Stimulated activated CD8-positive, alpha-beta memory T cell treated with anti-CD3 and anti-CD28 coated beads, Interleukin-4, amount 100 ng/mL, for 4 hours (primary cell): ENCODE measurements at regions not wholly inside any gene's neighbourhood (a gene's known extent, or its start where the extent isn't known, plus 50 kb on each side); places are given as distances from the start of the nearest gene placed in this dataset.

ENCODE experiments used
- DNase-seq, 2 donors: peaks; one replicate each; pipeline ENCODE4 v3.0.0-alpha.2; 2020; ENCODE audit warnings: low read depth in 2 of 2, low spot score in 1 of 2

DNA sequence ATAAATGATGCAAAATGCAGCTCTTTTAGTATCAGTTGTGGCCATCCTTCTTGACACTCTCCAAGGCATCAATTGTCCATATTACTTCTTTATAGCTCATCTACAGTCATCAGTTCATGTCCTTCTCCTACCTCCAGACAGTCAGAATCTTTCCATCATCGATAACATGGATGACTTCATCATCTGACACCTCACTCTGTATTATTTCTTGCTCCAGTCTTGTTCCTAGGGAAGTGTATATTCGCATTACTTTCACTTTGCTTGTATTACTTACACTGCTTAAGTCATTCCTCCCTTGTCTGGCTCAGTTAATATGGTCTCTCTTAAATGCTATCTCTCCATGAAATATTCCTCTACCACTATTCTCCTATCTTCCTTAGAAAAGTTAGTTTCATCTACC is 999.1 kb upstream of the SLC10A2 start:
- DNase-seq: no peak

DNA sequence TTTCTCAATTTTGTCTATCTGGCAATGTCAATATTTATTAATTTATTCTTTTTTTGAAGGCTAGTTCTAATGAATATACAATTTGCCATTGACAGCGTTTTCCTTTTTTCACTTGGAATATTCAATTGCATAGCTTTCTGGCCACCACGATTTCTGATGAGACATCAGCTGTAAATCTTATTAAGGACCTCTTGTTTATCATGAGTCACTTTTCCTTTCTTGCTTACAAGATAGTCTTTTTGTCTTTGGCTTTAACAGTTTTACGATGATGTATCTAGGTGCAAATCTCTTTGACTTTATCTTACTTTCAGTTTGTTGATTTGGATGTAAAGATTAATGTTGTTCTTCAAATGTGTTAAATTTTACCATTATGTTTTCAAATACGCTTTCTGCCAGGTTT is 991.6 kb upstream of the SLC10A2 start:
- no peak for DNase-seq

DNA sequence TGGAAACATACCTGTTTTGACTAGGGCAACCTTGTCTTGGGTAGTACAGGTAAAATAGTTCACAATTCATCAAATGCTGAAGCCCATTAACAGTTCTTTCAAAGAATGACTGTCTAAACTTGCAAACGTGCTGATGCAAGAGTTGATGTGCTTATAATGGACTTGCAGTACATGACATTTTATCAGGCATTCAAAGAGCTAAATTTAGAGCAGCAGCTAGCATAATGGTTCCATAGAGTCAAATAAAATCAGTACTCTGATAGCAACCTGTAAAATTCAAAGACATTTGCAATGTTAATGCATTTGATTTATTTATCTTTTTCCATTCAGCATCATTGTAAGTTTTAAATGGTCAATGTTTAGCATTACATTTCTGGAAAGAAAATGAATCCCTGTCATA is 979.7 kb upstream of the SLC10A2 start:
- DNase-seq: no peak

DNA sequence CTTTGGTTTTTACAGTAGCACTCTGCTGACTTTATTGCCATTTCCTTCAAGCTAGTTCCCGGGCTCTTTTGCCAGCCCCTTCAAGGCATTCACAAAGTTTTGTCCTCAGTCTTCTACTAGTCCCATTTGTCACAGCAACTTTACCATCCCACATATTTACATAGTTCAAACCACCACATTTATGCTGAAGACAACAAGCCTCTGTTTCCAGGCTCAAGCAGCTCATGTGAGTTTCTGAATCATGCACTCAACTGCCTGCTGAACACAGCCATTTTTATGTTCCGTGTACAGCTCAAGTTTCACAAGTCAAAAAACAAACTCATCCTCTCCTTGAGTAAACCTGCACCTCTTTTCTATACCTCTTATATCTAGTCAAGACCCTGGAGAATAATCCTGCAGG is 977.0 kb upstream of the SLC10A2 start:
- DNase-seq: no peak

DNA sequence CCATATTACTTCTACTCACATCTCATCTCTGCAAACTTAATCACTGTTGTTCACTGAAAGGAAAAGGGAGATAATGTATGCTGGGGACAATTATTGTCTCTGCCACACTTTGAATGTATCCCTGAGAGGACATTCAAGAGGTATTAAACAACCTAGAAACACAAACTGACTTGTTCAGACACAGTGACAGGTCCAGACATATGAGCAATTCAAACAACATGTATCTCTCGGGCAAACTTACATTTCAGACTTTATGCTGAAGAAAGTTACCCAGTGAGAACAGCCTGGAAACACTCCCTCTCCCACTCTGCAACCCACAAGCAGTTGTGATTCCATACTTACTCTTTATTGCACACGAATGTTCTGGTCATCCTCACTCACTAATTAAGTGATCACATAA is 968.7 kb upstream of the SLC10A2 start:
- DNase-seq: no peak

DNA sequence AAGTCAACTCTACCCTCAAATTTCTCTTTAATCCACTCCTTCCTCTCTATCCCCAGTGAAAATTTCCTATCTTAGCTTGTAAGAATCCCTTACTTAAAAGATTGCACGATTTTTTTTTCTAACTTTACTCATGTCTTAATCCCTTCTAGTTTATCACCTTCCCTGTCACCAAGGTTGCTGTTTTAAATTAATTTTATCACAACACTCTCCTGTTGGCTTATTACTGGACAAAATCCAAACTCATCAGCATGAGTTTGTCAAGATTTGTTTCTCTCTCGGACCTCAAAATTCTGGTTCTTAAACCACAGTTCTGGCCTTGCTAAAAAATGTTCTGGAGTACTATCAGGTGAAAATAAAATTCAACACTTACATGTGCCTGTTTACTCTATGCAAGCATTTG is 959.1 kb upstream of the SLC10A2 start:
- no peak for DNase-seq

DNA sequence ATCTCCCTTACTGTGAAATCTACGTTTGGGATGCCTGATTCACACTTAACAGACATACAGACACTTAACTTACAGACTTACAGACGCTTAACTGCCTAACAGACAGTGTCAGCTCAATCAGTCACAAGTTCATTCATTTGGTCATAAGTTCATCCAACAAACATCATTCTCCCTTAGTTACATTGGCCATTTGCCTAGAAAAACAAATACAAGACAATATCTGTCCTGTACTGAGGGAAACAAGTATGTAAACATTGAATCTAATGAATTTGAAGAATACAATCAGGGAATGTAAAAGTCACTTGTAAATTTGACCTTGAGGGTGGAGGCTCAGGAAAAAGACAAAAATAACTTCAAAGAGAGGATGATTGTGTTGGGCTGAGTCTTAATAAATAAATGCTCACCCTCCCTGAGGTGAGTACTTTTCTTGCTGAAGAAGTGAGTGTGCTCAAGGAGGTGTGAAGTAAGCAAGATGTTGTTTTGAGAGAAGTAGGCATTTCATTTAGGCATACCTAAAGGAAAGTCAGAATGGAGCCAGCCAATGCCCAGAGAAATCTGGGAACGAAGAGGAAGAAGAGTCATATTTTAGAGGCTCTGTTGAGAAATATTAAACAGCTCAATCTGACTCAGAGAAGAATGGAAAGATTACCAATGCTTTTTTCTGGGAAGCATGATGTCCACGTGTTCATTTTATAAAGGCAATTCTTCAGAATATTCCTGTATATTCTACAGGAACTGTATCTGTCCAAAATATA is 958.4 kb upstream of the SLC10A2 start:
- no peak for DNase-seq

DNA sequence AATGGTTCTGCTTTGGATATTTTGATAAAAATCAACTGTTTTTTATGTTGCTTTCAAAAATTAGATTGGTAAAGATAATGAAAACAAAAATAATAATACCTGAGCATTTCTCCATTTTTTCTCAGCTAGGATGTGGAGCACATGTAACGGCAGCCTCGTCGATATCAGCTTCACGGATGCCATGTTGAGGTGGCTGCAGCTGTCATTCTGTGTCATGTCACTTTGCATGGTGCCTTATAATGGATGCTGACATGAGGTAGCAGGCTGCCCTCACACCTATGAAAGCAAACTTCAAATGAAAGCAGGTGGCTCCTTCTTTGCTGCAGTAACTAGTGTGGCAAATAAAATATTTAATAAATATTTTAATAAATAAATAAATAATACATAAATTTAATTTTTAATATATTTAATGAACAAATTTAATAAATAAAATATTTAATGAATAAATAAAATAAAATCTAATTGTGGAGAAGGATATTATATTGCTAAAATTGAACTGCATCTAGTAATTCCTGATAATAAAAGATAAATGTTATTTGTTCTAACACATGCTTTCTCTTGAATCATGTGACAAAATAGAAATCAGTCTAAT is 955.7 kb upstream of the SLC10A2 start:
- DNase-seq: no peak

DNA sequence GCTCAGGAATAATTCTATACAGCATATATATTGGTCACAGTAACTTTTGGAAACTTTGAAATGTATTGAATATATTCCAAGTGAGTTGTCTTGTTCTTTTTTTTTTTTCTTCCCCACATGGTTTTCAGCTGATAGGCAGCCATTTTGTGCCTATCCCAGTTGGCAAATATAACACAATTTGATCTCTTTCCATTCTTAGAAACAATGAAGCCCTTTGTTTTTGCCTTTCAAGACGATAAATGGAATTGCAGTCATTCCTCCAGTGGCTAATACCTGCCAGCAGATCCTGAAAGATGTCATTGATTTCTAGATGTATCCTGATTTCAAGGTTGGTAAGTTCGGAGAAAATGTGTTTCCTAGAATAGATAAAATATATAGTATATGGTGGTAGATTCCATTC is 951.1 kb upstream of the SLC10A2 start:
- DNase-seq: no peak

DNA sequence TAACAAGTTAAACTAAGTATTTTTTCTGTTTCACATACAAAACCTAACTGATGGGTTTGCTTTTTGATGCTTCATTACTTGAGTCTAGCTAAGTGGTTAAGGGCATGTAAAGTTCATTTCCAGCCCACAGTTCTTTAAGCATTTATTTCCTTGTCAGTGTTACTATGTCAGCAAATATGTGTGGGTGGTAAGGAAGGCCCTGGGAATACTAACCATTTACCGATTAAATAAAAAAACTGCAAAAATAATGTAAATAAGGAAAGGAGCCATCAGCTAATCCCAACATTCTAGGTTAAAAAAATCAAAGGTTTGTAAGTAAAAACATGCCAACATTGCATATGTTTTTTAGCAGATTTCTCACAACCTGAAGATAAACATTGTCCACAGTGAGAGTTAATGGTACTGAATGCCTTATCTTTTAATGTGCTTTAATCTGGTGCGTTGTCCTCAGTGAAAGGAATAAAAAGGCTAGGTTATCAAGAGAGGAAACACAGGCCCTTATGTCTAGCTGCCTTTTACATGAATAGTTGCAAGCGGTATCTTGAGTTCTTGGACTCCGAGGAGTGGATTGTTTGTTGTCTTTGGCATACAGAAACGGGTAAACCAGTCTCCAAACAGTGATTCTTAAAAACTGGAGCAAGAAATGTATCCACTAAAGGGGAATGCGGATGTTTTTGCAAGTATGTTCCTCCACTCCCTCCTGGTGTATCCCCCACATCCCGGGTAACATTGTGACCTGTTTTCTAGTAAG is 949.6 kb upstream of the SLC10A2 start:
- no peak for DNase-seq

DNA sequence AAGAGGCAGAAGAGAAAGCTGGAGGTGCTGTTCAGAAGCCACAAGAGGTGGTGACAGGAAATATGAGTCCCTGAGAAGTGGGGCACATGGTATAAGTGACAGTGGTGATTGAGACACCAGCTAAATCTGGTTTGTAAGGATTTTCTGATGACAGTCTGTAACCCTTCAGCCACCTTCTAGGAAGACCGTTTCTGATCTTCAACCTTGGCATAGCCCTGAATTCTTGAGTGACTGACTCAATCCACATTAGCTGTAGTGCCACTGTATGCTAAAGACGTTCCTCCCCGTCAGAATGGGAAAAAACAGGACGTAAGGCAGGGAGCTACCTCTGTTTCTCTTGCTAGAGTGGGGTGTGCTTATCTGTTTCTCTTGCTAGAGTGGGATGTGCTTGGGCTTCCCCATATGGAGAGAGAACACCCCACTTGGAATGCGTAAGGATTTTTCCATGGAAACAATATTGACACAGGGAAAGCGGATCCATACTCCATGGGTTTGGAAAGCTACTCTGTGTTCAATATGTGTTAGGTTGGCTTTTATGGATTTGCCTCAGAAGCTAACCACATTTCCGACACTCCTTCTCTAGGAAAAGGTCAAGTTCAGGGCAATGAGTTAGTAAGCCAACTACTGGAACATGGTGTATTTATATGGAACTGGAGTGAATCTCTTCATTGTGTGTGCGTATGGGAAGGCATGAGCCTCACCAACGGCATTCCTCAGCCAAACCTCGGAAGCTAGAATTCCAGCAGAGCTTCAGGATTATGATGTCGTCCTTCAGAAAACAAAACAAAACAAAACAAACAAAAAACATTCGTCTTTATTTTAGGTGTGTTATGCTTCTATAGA is 948.8 kb upstream of the SLC10A2 start:
- DNase-seq: no peak

DNA sequence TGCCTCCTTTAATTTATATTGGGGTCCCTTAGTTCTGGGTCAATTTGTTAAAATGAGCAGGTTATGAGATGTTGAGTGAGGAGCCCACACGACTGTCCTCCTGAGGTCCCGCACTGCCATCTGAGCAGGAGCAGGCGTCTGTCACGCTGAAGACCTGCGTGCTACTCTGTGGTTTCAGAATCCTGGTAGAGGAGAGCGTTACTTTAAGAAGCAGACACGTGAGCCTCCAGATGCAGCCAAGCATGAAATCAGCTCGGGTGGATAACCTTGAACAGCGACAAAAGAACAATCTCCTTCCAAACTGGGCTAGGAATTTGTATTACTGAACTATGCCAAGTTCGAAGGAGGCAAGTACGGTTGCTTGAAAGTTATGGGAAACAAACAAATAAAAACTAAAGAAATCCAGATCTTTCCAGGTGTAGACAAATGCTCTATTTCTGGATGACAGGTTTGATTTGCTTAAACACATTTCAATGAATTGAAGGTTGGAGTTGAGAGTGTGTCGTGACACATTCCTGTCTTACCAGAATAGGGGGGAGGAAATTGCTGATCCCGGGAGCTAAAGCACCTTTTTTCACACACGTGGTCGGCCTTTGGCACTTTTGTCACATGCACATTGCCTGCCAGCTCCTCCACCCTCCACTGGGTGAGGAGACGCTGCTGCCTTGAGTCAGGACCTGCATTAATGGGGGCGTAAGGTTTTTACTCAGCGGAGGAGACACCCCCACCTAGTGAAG is 945.5 kb upstream of the SLC10A2 start:
- DNase-seq: no peak

DNA sequence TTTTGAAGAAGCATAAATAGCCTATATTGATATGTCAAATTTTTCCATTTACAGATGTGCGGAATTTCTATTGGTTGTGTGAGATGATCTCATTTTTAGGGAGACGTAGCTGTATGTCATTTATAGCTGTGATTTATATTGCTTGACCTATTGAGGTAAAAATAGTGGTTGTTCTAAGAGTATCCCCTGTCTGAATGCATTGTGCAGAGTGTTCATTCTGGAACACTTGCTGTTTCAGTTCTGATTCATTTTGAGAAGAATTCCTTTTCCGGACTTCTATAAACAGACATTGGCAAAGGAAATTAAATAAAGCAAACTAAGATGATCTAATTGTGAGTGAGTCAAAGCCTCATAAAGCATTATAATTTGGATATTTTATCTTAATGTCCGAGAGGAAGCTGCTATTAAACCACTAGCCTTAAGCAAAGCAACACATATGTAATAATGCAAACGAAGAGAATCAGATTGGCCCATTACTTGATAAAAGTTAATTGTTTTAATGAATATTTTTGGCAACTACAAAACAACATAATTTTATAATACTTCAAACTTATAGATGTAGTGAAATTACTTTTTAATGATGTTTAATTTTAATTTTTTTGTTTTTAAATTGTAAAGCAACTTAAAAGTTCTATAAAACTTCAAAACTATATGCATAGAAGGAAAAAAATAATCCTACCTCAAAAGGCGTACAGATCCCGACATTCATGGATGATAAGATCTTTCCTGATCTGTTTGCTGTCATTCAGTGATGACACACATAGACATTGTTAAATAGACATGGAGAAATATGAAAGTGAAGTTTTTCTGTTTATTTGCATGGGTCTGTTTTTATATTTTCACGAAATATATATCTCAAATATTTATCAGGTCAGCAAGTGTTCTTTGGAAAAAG is 942.6 kb upstream of the SLC10A2 start:
- DNase-seq: no peak

DNA sequence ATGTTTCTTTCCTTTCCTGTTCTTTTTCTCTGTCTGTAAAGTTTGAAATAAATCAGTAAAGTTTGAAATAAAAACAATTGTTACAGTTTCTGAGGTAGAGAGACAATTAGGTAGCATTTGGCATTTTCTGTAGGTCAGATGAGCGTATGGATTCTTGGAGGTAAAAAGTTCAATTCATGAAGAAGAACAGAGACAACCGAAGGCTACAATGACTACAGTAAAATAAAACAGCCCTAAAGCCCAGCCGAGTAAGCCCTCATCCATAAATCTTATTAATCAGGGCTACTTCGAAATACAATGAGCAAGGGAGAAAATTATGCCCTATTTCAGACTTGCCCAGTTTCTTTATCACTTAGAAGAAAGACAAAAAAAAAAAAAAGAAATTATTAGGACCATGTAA is 941.9 kb upstream of the SLC10A2 start:
- DNase-seq: no peak

DNA sequence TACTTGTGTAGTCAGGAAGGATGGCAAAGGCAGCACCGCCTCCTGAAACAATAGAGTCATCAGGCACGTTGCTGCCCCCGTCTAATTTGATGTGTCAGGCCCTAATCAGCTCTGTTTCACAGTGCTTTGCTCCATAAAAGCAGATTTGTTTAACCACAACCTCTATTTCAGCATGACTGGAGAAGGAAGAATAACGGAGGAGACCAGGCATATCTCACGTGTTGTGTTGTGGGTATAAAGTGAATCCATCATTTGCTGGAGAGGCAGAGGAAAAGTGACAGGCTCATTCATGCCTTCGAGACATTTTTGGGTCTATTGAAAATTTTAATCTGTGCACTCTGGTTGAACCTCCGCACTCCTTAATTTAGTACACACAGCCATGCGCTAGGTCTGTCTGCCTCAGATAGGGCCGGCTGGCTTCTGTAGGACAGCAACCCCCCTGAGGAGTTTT is 940.4 kb upstream of the SLC10A2 start:
- no peak for DNase-seq

DNA sequence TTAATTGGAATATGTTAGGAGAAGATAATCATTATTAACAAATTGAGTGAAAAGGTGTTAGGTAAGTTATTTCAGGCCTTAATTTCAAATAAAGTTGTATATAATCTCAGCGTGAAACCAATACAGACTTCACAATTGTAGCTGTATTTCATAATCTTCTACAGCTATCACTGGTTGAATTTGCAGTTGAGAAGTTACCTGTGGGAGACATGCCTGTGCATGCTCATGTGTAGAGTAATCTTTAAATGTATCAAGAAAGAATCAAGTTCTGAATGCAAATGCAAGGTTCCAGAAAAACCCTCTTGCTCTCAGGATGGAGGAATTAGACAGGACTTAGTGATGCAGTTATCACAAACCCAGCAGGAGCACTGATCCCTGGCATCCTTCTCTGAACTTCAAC is 938.4 kb upstream of the SLC10A2 start:
- DNase-seq: no peak

DNA sequence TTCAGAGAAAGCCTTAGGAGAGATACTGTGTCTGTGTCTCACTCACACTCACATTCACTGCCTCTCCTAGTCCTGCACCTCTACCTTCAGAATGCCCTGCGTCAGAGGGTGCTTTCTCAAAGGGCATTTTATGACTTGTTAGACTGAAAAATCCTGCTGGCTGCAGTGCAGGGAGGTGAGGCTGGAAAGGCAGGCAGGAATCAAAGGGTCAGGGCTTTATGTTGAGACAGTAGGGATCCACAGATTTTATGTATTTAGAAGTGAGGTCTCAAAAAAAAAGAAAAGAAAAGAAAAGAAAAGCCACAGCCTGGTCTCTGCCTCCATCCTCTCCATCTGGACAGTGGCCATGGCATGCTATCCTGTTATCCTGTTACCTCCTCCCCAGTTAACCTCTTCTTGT is 936.0 kb upstream of the SLC10A2 start:
- no peak for DNase-seq

DNA sequence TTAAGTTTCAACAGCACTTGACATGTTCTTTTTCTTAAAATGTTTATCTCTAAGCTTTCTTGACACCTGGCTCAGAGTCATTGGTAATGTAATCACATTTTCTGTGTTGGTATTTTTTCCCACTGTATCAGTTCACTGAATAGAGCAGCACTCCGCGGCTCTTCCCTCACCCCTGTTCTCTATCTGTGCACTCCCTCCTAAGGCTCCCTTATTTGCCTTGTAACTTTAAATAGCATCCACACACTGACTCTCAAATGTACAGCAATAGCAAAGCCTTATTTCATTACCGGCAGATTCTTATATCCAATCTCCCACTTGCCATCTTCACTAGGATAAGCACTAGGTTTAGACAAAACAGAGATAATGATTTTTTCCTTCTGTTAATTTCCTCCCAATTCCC is 935.5 kb upstream of the SLC10A2 start:
- DNase-seq: no peak

DNA sequence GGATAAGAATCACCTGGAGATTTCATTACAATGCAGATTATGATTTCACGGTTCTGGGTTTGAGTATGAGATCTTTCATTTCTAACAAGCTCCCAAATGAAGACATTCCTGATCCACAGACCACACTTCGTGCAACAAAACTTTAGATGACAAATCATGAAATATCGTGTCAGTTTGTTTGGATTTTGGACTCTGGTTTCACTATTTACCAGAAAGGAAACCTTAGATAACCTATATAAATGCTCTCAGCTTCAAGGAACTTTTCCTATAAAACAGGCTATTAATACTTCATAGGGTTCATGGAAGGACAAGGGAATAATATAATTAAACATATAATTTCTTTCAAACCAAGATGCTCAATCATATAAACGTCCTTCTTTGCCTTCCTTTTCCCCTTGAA is 930.5 kb upstream of the SLC10A2 start:
- DNase-seq: no peak

DNA sequence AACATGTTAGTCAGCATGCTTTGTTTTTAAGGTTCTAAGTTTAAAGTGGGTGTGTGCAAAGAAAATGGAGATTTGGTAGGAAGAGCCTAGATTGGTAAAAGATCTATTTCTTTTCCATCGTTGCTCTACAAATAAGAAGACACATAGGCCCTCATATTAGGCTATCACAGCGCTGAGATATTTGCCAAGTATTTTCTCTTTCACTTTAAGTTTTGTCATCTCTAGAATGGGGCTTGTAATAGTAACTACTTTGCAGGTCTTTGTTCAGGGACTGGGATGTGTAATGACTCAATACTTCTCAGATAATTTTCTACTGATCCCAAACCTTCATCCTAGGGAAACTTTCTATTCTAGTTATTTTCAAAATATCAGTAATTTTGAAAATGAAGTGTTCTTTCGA is 917.7 kb upstream of the SLC10A2 start:
- DNase-seq: no peak
